NCI-H460 (cell line): ENCODE measurements at regions not wholly inside any gene's neighbourhood (a gene's known extent, or its start where the extent isn't known, plus 50 kb on each side); places are given as distances from the start of the nearest gene placed in this dataset.
"Not testable (repeated sequence)": the region's sequence is repeated elsewhere in the genome, so short reads cannot be mapped to it uniquely, and the experiment has no call there.

ENCODE experiments used
- DNase-seq: peaks from one replicate; pipeline ENCODE4 v3.0.0-alpha.2; 2016; ENCODE audit warnings: low read depth; ENCODE audit errors: extremely low read depth

DNA sequence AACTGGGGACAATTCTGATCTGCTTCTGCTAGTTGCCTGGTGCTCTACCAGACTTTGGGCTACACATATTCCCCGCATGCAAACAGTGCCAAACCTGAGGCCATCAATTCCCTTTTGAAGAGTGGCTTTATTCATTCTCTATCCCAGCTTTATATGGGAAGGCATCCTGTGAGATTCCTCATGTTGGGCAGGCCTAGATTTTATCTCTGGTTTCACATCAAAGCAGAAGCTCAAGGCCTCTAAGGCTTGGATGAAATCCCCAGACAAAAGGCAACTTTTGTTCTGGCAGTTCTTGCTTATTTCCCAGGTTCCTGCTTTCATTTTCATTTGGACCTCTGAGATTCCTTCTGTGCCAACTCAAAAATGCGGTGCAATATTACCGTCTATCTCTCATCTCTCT, 648.8 kb downstream of the QKI start:
- no peak for DNase-seq

DNA sequence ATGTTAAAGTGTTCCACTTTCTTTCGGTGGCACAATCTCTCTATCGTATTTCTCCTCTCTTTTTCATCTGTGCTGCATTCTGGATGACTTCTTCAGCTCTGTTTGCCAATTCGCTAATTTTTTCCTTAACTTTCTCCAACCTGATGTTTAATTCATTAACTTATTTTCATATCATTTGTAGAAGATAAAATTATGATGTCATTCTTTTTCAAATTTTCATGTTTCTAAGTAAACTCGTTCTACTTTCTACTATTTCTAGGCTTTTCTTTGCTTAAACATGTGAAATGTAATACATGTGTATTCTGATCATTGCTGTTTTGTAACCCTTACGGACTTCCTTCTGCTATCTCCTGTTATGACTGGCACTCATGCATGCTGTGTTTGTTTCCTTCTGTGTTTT, 648.4 kb downstream of the QKI start:
- no peak for DNase-seq

DNA sequence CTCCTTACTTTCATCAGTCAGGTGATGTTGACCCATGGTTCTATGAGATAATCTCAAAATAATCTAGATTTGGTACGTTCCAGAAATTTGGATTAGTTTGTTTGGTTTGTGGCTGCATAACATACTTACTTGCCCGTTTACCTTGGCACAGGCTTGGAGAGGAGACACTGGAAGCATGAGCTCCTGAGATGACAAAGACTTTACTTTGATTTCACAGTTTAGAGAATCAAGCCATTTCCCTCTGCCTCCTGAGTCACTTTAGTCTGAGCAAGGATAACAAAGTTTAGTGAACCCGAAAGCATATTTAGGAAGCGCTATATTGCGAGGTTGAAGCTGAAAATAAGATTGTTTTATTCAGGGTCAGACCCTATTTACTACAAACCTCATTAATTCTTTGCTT, 643.4 kb downstream of the QKI start:
- DNase-seq, result no peak

DNA sequence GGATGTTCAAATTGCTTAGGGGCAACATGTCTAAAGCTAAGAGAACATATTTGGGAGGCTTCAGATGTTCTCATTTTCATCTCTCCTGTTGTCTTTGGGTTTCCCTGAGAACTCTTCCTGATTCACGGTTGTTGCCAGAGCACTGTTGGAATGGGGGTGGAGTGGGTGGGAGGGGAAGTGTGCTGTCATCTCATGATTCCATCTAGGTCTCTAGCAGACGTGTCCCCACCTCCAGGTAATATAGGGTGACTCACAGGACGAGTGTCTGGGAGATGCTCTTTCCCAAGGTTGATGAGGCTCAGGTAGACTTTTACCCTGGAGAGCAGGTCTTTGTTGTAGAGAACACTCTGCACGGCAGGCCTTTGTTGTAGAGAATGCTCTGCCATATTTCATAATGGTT, 636.9 kb downstream of the QKI start:
- no peak for DNase-seq

DNA sequence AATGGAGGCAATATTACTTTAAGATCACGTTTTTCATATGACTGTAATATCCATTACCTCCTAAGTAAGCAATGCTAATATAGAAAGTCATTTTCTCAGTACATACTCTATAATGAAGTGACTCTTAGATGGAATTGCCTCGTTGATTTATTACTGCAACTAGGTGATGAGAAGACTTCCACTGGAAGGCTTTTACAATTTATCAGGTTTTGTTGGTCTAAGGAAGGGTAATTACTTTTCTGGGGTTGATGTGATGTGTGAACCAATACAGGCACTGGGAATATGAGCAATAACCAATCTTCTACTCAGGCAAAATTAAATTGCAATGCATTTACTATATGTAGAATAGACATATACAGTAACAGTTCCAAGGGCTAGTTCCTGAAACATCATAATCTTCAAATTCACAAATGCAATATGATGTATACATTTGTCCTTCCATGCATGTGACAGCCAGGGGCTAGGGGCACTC, 635.0 kb downstream of the QKI start:
- DNase-seq, result no peak

DNA sequence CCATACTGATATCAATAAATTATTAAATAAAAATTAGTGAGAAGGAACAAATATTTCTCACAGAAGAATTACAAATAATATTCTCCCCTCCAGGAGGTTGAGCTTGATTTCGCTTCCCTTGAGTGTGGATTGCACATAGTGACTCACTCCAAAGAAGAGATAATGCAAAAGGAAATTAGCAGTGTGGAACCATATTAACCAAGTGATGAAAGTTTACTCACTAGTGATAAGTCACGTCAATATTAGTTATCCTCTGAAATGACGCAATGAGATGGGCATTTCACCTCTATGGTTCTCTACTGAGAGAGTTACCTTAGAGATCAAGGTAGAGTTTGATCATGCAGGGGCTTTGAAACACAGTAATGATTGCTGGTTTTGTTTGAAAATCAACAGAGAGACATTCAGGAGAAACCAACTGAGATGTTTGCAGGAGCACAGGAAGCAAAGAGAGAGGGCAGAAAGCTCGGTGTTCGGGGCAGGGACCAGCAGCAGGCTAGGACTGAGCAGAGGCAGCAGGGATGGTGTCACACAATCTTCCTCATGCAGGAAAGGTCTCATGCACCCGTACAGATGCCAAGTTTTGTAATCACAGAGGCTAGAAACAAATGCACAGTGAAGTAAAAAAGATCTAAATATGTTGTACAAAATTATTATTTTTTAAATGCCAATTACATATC, 634.5 kb downstream of the QKI start:
- no peak for DNase-seq

DNA sequence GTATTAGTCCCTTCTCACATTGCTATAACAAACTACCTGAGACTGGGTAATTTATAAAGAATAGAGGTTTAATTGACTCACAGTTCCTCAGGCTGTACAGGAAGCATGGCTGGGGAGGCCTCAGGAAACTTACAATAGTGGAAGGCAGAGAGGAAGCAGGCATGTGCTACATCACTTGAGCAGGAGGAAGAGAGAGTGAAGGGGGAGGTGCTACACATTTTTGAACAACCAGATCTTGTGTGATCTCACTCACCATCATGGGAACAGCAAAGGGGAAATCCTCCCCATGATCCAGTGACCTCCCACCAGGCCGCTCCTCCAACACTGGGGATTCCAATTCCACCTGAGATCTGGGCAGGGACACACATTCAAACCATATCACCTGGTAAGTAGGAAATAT, 630.6 kb downstream of the QKI start:
- DNase-seq, result no peak

DNA sequence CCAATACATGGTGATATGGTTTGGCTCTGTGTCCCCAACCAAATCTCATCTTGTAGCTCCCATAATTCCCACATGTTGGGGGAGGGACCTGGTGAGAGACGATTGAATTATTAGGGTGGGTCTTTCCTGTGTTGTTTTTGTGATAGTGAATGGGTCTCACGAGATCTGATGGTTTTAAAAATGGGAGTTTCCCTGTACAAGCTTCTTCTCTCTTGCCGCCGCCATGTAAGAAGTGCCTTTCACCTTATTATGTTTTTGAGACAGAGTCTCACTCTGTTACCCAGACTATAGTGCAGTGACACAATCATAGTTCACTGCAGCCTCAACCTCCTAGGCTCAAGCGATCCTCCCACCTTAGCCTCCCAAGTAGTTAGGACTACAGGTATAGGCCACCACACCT, 629.1 kb downstream of the QKI start:
- not testable (repeated sequence) for DNase-seq

DNA sequence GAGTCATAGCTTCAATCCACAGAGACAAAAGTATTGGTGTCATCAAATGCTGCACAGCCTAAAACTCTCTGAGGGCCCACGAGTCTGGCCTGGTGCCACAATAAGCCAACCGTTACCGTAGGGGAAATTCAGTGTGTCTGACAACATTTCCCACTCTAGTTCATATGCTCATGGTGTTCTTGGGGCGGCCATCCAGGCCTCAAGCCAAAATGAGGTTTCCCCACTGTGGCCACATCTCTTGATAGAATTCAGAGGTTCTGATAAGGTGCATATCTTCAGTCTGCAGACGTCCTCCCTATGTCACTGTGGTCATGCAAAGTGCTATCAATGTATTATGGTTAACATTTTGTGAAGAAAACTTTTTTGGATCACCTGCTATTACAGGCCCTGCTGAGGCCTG, 627.7 kb downstream of the QKI start:
- no peak for DNase-seq

DNA sequence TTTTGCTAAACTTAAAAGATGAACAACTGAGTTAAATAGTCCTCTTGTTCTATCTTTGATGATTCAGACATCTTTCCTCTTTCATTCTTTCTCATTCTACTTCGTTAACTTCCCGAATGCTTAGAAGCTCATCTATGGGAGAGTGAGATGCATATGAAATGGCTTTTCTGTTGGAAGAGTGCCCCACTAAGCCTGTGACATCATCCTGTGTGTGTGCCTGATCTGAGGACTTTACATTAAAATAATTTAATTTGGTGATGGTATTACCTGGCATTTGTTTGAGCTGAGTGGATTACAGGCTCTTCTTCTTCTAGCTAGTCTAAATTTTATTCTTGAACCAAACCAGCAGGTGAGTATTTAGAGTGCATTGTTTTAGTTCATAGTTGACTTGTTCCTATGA, 626.5 kb downstream of the QKI start:
- no peak for DNase-seq

DNA sequence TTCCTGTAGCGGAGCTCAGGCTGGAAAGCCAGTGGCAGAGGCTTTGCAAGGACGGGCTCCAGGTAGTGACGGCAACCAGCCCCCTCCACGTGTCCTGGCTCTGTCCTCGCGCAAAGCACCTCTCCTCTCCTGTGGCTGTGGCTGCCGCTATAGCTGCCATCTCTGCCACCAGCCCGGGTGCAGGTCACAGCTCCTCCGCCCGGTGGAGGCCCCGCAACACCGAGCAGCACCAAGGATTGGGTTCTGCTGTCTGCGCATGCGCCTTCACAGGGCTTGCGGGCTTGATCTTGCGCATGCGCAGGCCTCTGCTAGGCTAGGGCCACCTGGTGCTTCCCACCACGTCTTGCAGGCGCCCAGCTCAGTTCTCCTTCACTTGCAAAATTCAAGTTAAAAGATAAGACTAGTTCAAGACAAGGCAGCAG, 625.4 kb downstream of the QKI start:
- DNase-seq, result no peak

DNA sequence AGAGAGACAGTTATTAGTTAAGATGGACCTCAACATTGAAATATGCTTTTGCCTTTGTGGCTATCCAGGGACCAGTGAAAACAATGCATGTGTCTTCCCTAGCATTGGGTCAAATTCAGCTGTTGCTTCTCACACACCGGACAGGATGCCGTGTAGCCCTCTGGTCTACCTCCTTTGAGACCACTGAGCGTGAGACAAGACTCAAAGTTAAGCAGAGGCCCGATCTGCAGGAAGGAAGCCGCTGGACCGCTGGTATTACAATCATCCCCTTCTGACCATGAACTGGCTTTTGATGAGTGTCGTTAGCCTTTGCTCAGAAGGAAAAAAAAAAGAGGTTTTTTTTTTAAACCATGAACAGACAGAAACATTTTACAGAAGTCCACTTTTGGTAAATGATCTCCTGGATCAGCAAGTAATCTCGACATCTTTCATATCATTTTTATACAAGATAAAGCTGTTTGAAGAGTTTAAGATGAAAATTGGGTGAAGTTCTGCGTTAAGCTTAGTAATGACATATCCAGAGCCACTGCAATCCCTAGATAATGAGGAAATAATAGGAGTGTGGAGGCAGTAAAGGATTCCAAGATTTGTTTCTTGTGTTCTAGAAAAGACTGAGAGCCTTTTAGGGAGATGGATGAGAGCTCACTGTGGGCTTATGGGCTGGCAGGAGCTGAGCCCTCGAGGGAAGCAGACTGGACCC, 622.8 kb downstream of the QKI start:
- DNase-seq, result no peak

DNA sequence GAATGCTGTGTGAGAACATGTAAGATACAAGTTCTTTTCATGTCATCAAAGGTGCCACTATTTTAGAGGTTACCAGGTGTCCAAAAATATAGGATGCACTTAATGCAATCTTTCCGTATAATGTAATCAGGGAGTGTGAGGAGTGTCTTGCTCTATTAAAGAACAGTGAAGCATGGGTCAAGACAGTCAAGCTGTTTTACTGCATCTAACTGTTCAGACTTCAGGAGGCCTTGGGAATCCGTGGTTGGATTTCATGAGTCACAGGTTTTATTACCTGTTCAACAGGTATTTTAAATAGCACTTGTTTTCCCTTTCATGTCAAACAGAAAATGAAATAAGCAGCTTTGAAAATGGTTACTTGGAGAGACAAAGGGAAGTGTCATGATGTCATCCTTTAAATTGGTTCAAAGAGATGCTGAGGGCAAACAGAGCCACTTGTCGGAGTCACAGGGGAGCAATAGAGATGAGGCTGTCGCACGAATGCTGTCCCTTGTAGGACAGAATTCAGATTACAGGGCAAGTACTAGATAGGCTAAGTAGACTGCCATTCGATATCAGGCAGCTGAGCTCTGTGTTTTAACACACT, 621.5 kb downstream of the QKI start:
- DNase-seq, result no peak

DNA sequence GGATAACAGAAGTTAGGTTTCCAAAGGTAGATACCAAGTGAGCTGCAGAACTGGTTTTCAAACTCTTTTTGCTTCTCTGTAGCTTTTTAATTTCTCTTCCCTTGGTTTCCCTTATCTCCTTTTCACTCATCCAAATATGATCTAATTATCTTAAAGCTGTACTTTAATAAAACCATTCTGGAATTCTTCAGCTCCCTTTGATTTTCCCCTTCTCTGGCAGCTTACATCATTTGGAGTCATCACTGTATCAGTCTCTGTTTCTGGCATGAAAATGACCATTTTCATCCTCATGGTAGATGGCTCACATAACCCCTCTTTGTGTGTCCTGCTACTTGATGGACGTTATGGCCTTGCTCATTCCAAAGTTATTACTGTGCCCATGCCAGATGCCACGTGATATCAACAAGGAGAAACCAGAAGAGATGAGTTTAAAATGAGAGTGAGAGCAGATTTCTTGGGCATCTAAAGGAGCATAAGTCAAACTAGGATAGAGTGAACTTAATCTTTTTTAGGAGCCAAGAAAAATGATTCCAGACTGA, 620.2 kb downstream of the QKI start:
- DNase-seq, result no peak

DNA sequence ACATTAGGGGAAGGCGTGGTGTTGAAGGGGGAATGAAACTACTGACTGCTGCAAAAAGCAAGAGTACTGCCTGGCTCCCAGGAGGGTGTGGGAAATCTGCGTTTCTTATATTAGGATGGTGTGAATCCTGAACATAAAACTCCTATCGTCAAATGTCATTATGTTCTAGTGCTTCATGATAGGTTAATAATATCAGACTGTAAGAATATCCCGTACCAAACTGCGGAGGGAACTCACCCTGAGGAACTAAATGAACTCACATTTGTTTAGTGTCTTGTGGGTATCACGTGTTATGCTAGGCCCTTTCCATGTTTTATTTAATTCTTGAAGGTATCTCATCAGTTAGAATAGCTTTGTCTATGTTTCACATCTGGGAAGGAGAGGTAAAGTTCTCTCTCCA, 610.7 kb downstream of the QKI start:
- DNase-seq, result no peak

DNA sequence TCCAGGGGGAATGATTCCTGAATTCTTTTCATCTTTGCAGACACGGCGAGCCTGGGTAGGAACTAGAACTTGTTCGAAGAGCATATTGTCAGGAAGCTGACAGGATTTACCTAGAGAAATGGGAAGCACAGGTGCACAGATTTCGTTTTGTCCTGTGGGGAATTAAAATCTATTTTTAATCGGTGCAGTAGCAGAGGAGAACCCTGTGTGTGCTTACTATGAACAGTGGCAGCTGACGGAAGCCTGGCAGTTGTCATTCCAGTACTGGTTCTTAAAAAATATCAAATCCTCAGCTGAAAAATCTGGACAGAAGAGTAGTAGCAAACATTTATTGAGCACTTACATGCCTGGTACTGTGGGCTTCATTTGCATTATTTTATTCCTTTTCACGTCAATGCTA, 609.0 kb downstream of the QKI start:
- no peak for DNase-seq

DNA sequence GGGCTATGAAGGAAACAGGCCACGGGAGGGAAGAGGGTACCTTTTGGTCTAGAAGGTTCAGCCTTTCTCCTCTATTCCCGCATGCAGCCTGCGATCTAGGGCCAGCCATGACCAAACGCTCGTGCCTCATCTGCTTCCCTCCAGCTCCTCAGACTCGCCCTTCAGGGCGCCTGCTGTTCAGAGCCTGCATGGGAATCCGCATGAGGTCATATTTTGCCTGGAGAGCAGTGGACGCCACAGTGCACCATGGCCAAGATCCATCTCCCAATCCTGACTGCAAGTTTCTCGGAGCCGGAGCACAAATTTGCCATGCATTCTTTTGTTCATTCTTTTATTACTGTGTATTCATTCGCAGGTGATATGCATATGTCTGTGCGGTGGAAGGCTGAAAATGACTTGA, 608.1 kb downstream of the QKI start:
- DNase-seq, result no peak

DNA sequence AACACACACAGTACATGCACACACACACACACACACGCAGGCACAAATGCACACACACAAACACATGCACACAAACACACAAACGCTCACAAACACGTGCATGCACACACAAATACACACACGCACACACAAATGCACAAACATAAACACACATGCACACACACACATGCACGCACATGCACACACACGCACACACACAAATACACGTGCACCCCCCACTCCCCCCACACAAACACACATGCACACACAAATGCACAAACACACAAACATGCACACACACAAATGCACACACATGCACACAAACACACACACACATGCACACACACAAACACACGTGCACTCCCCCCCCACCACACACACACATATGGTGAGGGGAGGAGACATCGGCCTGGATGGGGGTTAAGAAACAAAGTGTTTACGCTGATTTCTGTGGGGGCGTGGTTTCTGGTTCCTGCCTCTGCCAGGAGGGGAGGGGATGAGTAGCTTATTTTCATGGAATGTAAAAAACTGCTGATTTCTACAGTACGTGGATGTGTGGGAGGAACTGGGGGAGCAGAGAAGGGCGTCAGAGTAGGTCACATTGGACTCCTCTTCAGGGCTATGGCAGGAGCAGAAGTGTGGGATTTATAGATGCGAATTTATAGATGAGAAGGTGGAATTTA, 607.2 kb downstream of the QKI start:
- DNase-seq, result no peak

DNA sequence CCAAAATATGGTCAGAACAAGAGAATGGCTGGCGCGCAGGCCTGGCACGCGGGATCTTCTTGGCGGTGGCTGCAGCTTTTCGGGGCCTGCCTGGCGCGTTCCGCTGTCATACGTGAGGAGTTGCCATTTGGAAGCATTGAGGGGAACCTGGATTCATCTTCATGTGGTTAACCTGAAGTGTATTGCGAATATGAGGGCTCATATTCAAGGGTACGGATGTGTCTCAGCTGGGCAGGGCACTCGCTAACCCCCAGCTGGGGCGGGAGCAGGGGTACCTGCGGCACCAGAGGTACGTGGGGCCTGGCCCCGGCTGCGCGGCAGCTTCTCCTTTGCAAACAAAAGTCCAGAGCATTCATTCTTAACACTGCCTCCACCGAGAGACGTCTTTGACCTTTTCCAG, 605.6 kb downstream of the QKI start:
- no peak for DNase-seq

DNA sequence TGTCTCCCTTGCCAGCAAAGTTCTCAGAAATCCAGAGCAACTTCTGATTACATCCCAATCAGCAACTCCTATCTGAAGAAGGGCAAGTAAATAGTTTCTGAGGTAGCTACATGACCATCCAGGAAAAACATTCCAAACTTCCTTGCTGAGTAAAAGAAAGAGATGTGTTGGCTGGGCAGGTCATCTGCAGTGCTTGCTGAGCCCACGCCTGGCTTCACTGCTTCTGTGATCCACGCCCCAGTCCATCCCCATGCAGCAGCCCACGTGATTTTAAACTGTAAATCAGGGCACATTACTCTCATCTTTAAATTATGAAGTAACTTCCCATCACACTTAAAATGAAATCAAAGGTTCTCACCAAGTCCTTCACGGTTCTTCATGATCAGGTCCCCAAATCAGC, 603.6 kb downstream of the QKI start:
- DNase-seq, result no peak

DNA sequence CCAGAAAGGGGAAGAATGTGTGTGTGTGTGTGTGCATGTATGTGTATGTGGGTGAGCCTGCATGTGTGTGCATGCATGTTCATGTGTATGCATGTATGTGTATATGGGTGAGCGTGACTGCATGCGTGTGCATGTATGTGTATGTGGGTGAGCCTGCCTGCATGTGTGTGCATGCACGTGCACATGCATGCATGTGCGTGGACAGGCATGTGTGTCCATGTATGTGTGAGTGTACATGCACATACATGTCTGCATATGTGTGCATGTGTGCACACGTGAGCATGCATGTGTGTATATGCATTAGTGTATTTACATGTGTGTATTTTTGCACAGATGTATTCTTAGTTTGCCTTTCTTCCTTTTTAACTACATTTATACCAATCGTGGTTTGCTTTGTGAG, 601.5 kb downstream of the QKI start:
- no peak for DNase-seq
